Fibroblast of mammary gland (primary cell): ENCODE measurements at regions not wholly inside any gene's neighbourhood (a gene's known extent, or its start where the extent isn't known, plus 50 kb on each side); places are given as distances from the start of the nearest gene placed in this dataset.

Experiments used
- DNase-seq: peaks from one replicate; pipeline ENCODE4 v3.0.0-alpha.2; 2010; ENCODE audit warnings: low read depth
- H3K4me3 ChIP-seq: 2 replicates; pipeline ENCODE4 v1.5.1; 2011; ENCODE audit warnings: low read depth, mild to moderate bottlenecking, low read length, moderate library complexity; ENCODE audit not compliant: control insufficient read depth
- TF ChIP-seq, protein P1 (sequence below): conservative IDR thresholded peaks from 2 replicates; pipeline ENCODE4 v1.5.1; 2011; ENCODE audit warnings: low read depth, low read length, inconsistent platforms; ENCODE audit not compliant: control insufficient read depth, insufficient read depth

DNA sequence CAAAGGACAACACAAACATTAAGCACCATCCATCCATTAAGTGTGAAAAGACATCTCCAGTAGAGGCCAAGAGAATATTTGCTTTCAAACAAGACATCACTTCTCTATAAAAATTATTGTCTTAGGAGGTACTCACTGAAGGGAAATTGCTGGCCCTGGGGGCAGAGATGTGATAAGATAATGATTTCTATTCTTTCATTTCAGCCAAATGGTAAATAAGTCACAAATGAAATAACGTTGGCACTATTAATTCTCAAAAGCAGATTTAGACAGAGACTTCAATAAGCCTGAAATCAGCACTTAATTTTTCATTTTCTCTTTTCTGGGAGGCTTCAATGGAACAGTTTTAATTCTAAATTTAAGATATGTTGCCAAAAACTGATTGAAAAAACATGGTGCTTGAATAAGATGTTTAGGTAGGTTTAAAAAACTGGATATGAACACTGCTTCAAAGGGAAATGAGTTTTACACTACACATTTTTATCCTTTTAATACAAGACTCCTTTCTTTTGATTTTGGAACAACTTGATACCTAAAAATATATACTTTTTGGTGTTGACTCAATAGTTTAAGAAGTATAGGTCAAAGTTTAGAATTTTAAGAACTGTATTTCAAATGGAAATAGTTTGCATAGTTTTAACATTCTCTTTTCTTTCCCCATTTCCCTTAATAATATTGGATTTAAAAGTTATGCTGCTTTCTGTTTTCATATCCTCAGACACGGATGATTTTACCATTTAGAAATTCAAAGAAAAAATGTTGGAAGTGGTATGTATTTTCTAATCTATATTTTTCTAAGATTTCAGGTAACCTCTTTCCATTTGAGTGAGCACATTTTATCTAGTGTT lies 204.0 kb downstream of the AHR start:
- DNase-seq: no peak
- H3K4me3 ChIP-seq: no peak overlapping the region
- TF ChIP-seq, protein P1, sequence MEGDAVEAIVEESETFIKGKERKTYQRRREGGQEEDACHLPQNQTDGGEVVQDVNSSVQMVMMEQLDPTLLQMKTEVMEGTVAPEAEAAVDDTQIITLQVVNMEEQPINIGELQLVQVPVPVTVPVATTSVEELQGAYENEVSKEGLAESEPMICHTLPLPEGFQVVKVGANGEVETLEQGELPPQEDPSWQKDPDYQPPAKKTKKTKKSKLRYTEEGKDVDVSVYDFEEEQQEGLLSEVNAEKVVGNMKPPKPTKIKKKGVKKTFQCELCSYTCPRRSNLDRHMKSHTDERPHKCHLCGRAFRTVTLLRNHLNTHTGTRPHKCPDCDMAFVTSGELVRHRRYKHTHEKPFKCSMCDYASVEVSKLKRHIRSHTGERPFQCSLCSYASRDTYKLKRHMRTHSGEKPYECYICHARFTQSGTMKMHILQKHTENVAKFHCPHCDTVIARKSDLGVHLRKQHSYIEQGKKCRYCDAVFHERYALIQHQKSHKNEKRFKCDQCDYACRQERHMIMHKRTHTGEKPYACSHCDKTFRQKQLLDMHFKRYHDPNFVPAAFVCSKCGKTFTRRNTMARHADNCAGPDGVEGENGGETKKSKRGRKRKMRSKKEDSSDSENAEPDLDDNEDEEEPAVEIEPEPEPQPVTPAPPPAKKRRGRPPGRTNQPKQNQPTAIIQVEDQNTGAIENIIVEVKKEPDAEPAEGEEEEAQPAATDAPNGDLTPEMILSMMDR: no peak

DNA sequence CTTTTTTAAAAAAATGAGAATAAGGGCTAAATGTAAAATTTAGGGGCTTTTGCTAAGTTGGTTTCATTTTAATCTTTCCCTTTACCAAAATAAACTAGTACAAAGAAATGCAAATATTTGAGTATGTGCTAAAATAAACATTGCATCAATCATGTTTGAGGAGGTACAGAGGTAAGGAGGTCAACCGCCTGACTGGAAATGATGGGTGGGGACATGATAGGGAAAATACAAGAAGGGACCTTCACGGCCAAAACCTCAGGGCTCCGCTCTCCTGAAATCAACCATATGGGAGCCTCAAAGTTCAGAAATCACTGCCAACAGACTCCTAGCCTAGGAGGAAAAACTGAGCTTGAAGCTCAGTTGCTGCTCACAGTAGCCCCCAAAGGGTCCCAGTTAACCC lies 207.6 kb downstream of the AHR start:
- no peak overlapping the region for H3K4me3 ChIP-seq
- TF ChIP-seq, protein P1: no peak

DNA sequence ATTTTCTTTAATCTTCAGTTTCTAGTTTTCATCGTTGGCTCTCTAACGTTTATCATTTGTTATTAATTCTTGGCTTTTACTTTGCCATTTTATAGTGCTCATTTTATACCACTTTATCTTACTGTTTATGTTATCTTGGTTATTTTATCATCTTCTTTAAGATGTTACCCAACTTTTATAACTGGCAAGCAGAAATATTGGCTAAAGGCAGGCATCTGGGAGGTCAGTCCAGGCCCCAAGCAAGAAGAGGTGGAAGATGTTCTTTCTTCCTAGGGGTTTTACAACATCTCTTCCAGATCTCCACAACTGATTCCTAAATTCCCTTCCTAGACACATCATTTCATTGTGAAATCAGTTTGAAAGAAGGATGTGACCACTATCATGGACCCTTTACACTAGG lies 208.1 kb downstream of the AHR start:
- TF ChIP-seq, protein P1: no peak
- no peak for DNase-seq
- H3K4me3 ChIP-seq: no peak overlapping the region

More for the DNA sequence above, 207.6 kb downstream of the AHR start:
- no peak for DNase-seq

DNA sequence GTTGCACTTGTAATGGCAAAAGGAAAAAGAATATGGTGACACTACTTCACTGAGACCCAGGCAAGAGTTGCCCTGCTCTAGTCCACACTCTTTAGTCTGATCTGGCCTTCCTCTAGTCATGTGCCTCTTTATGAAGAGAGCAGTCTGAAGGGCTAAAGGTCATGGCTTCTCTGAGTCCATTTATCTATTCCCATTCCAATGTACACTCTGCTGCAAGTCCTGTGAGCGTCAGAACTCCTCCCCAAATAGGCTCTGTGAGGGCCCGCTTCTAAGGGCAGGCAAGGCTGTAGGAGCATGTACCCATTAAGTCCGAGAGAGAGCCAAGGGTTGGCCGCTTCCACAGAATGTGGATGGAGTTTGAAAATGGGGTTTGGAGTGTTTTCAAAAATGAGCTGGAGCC lies 209.3 kb downstream of the AHR start:
- TF ChIP-seq, protein P1: no peak
- DNase-seq: no peak

DNA sequence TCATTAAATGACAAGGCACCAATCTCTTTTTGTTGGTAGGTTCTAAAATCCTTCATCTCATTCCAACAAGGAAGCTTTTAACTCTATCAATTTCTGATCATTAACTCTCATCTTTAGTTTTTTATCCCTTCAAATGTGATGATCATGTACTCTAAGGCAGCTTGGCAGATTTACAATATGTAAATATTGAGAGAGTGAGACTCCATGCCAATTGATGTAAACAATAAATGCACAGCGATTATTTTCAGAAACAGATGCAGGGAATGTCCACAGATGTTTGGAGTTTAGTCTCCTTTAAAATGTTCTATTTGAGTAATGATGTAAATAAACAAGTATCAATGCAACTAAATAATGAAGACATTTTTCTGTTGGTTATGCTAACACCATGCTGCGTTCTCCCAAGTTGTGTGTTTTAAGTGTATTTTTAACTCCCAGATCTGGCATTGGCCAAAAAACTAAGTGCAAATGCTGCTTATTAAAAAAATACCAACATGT lies 213.8 kb downstream of the AHR start:
- no peak for DNase-seq
- H3K4me3 ChIP-seq: no peak overlapping the region
- TF ChIP-seq, protein P1: no peak

More for the DNA sequence above, 209.3 kb downstream of the AHR start:
- no peak overlapping the region for H3K4me3 ChIP-seq

DNA sequence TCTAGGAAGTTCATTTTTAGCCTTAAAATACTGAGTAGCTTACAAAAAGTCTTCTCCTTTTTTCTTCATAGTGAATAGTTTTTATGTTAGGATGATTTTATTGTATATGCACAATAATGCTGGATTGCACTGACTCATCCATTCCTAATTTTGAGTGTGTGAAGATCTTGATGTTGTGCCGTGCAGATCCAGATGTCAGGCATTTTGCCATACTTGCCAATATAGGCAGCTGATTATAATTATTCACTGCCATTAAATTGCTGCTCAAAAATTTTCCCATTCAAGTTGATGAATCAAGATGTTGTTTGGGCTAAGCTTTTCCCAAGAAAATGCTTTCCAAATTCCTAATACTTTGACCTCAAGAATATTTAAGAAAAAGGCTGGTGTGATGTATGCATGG lies 218.3 kb downstream of the AHR start:
- DNase-seq: peak; percentile 94
- no peak overlapping the region for H3K4me3 ChIP-seq
- TF ChIP-seq, protein P1: no peak
